SK-N-SH treated with all-trans-retinoic acid at 6 μM for 48 hours (cell line): ENCODE measurements at regions not wholly inside any gene's neighbourhood (a gene's known extent, or its start where the extent isn't known, plus 50 kb on each side); places are given as distances from the start of the nearest gene placed in this dataset.

ENCODE experiments used
- ARNTL ChIP-seq: fragments of 450-650 bp; formaldehyde crosslinking; IDR thresholded peaks from 2 replicates; pipeline ENCODE4 v1.5.0; 2020; ENCODE audit warnings: low read depth, mild to moderate bottlenecking, moderate library complexity, borderline replicate concordance
- BACH2 ChIP-seq: fragments of 250-450 bp; sonication (Bioruptor Pico); IDR thresholded peaks from 2 replicates; pipeline ENCODE4 v1.9.0; 2021; ENCODE audit warnings: mild to moderate bottlenecking, borderline replicate concordance
- CSRNP3 ChIP-seq: fragments of 250-450 bp; sonication (Bioruptor Pico); IDR thresholded peaks from 2 replicates; pipeline ENCODE4 v1.5.1; 2021; ENCODE audit warnings: mild to moderate bottlenecking, moderate library complexity
- GLIS3 ChIP-seq: fragments of 250-450 bp; sonication (Bioruptor Pico); IDR thresholded peaks from 2 replicates; pipeline ENCODE4 v1.5.0; 2020; ENCODE audit warnings: mild to moderate bottlenecking, moderate library complexity
- ISL1 ChIP-seq: fragments of 250-450 bp; sonication (Bioruptor Pico); IDR thresholded peaks from 2 replicates; pipeline ENCODE4 v2.1.2; 2022; ENCODE audit warnings: mild to moderate bottlenecking, moderate library complexity
- PATZ1 ChIP-seq: fragments of 250-450 bp; sonication (Bioruptor Pico); IDR thresholded peaks from 2 replicates; pipeline ENCODE4 v1.8.0; 2020; ENCODE audit warnings: mild to moderate bottlenecking, moderate library complexity, borderline replicate concordance
- PPARA ChIP-seq: fragments of 250-450 bp; sonication (Bioruptor Pico); IDR thresholded peaks from 2 replicates; pipeline ENCODE4 v1.5.0; 2020; ENCODE audit warnings: mild to moderate bottlenecking, borderline replicate concordance
- RARB ChIP-seq: fragments of 250-450 bp; sonication (Bioruptor Pico); IDR thresholded peaks from 2 replicates; pipeline ENCODE4 v1.8.0; 2021; ENCODE audit warnings: mild to moderate bottlenecking, moderate library complexity
- TOX ChIP-seq: fragments of 250-450 bp; sonication (Bioruptor Pico); IDR thresholded peaks from 2 replicates; pipeline ENCODE4 v1.8.0; 2021; ENCODE audit warnings: mild to moderate bottlenecking, moderate library complexity, borderline replicate concordance
- TSHZ2 ChIP-seq: fragments of 250-450 bp; sonication (Bioruptor Pico); IDR thresholded peaks from 2 replicates; pipeline ENCODE4 v1.5.0; 2020; ENCODE audit warnings: mild to moderate bottlenecking, moderate library complexity
- ZC3H10 ChIP-seq: fragments of 250-450 bp; sonication (Bioruptor Pico); IDR thresholded peaks from 2 replicates; pipeline ENCODE4 v1.5.1; 2021; ENCODE audit warnings: mild to moderate bottlenecking, moderate library complexity
- ZFP30 ChIP-seq: fragments of 450-650 bp; formaldehyde crosslinking; IDR thresholded peaks from 2 replicates; pipeline ENCODE4 v1.5.0; 2022; ENCODE audit warnings: mild to moderate bottlenecking, moderate library complexity
- ZNF8 ChIP-seq: fragments of 450-650 bp; formaldehyde crosslinking; IDR thresholded peaks from 2 replicates; pipeline ENCODE4 v1.5.0; 2020; ENCODE audit warnings: mild to moderate bottlenecking, moderate library complexity
- TF ChIP-seq, protein P1 (sequence below): fragments of 250-450 bp; sonication (Bioruptor Pico); IDR thresholded peaks from 2 replicates; pipeline ENCODE4 v1.5.1; 2020; ENCODE audit warnings: low read depth, mild to moderate bottlenecking, moderate library complexity

GRCh38 chr2:219765231-219765911, 137.9 kb downstream of the SLC4A3 start:
- TF ChIP-seq ISL1 (CRISPR knock-in tag) (no peak), PATZ1 (no peak), ZFP30 (no peak), ARNTL (CRISPR knock-in tag) (no peak), ZNF8 (no peak), CSRNP3 (CRISPR knock-in tag) (no peak), TSHZ2 (CRISPR knock-in tag) (no peak), RARB (no peak), PPARA (CRISPR knock-in tag) (no peak), BACH2 (CRISPR knock-in tag) (no peak), TOX (no peak), ZC3H10 (CRISPR knock-in tag) (no peak), GLIS3 (CRISPR knock-in tag) (no peak)
- TF ChIP-seq, protein P1, sequence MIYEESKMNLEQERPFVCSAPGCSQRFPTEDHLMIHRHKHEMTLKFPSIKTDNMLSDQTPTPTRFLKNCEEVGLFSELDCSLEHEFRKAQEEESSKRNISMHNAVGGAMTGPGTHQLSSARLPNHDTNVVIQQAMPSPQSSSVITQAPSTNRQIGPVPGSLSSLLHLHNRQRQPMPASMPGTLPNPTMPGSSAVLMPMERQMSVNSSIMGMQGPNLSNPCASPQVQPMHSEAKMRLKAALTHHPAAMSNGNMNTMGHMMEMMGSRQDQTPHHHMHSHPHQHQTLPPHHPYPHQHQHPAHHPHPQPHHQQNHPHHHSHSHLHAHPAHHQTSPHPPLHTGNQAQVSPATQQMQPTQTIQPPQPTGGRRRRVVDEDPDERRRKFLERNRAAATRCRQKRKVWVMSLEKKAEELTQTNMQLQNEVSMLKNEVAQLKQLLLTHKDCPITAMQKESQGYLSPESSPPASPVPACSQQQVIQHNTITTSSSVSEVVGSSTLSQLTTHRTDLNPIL (CRISPR knock-in tag) = no peak
